Neural crest cell (in vitro differentiated cells): ENCODE measurements at regions not wholly inside any gene's neighbourhood (a gene's known extent, or its start where the extent isn't known, plus 50 kb on each side); places are given as distances from the start of the nearest gene placed in this dataset.

ENCODE experiments used
- DNase-seq: peaks from one replicate; pipeline ENCODE4 v3.0.0; 2021; ENCODE audit warnings: low read depth, mixed read lengths, low spot score
- H3K27ac Mint-ChIP-seq: one replicate; pipeline ENCODE4 v1.8.0; 2021; ENCODE audit warnings: mild to moderate bottlenecking, mixed read lengths; ENCODE audit not compliant: unreplicated experiment
- H3K27me3 Mint-ChIP-seq: 2 replicates; pipeline ENCODE4 v1.8.0; 2021; ENCODE audit warnings: low read depth, mild to moderate bottlenecking, mixed read lengths
- H3K36me3 Mint-ChIP-seq: 2 replicates; pipeline ENCODE4 v1.8.0; 2021; ENCODE audit warnings: low read depth, mild to moderate bottlenecking, mixed read lengths
- H3K4me1 Mint-ChIP-seq: 2 replicates; pipeline ENCODE4 v1.8.0; 2021; ENCODE audit warnings: mixed read lengths
- H3K4me3 Mint-ChIP-seq: one replicate; pipeline ENCODE4 v1.8.0; 2021; ENCODE audit warnings: mild to moderate bottlenecking, mixed read lengths
- H3K9me3 Mint-ChIP-seq: 2 replicates; pipeline ENCODE4 v1.8.0; 2021; ENCODE audit warnings: mixed read lengths
- CTCF ChIP-seq: fragments of 200-600 bp; sonication (generic); conservative IDR thresholded peaks from 2 replicates; pipeline ENCODE4 v1.5.0; 2021; ENCODE audit warnings: antibody characterized with exemption, mild to moderate bottlenecking

- H3K27ac Mint-ChIP-seq: no peak overlapping the region
- no peak for TF ChIP-seq CTCF
- no peak for DNase-seq
- H3K9me3 Mint-ChIP-seq: no peaks in the 10 kb centered on the region
- peaks cover 34% of the 10 kb centered on the region for H3K4me1 Mint-ChIP-seq
- no peaks in the 10 kb centered on the region for H3K36me3 Mint-ChIP-seq
- no peak overlapping the region for H3K4me3 Mint-ChIP-seq
- no peaks in the 10 kb centered on the region for H3K27me3 Mint-ChIP-seq
These were observed 344.9 kb downstream of the EFNA5 start for GRCh38 chr5:107325866-107326265.

- Mint-ChIP-seq H3K4me3 (no peak overlapping the region), H3K27me3 (no peaks in the 10 kb centered on the region), H3K9me3 (no peaks in the 10 kb centered on the region)
These were observed 345.9 kb downstream of the EFNA5 start for GRCh38 chr5:107324809-107325208.

GRCh38 chr5:107324071-107324470 lies 346.7 kb downstream of the EFNA5 start:
- Mint-ChIP-seq H3K27ac (no peak overlapping the region), H3K9me3 (no peaks in the 10 kb centered on the region), H3K4me3 (no peak overlapping the region), H3K36me3 (no peaks in the 10 kb centered on the region), H3K4me1 (peaks cover 34% of the 10 kb centered on the region), H3K27me3 (no peaks in the 10 kb centered on the region)
- no peak for DNase-seq
- no peak for TF ChIP-seq CTCF

More at GRCh38 chr5:107324809-107325208, 345.9 kb downstream of the EFNA5 start:
- peaks cover 34% of the 10 kb centered on the region for H3K4me1 Mint-ChIP-seq
- TF ChIP-seq CTCF: no peak
- no peak for DNase-seq
- no peaks in the 10 kb centered on the region for H3K36me3 Mint-ChIP-seq
- no peak overlapping the region for H3K27ac Mint-ChIP-seq

- H3K27ac Mint-ChIP-seq: no peak overlapping the region
- peaks cover 34% of the 10 kb centered on the region for H3K4me1 Mint-ChIP-seq
- H3K9me3 Mint-ChIP-seq: no peaks in the 10 kb centered on the region
- H3K36me3 Mint-ChIP-seq: no peaks in the 10 kb centered on the region
- no peak overlapping the region for H3K4me3 Mint-ChIP-seq
- no peak for DNase-seq
- no peaks in the 10 kb centered on the region for H3K27me3 Mint-ChIP-seq
- TF ChIP-seq CTCF: no peak
These were observed 347.2 kb downstream of the EFNA5 start for GRCh38 chr5:107323536-107323935.

GRCh38 chr5:107322936-107323335 lies 347.8 kb downstream of the EFNA5 start:
- Mint-ChIP-seq H3K4me1 (peaks cover 34% of the 10 kb centered on the region), H3K27me3 (no peaks in the 10 kb centered on the region), H3K36me3 (no peaks in the 10 kb centered on the region), H3K27ac (no peak overlapping the region), H3K4me3 (no peak overlapping the region), H3K9me3 (no peaks in the 10 kb centered on the region)
- no peak for DNase-seq
- no peak for TF ChIP-seq CTCF

GRCh38 chr5:107321906-107322305 lies 348.8 kb downstream of the EFNA5 start:
- Mint-ChIP-seq H3K9me3 (no peaks in the 10 kb centered on the region), H3K27ac (no peak overlapping the region), H3K4me1 (peaks cover 34% of the 10 kb centered on the region), H3K27me3 (no peaks in the 10 kb centered on the region), H3K36me3 (no peaks in the 10 kb centered on the region), H3K4me3 (no peak overlapping the region)
- DNase-seq: no peak
- no peak for TF ChIP-seq CTCF
